Astrocyte of the cerebellum (primary cell): ENCODE measurements at regions not wholly inside any gene's neighbourhood (a gene's known extent, or its start where the extent isn't known, plus 50 kb on each side); places are given as distances from the start of the nearest gene placed in this dataset.

Experiments
- DNase-seq: peaks from one replicate; pipeline ENCODE4 v3.0.0-alpha.2; 2011; ENCODE audit warnings: low read depth
- H3K4me3 ChIP-seq: 2 replicates; pipeline ENCODE4 v1.5.1; 2011; ENCODE audit warnings: mild to moderate bottlenecking, low read depth, low read length, moderate library complexity
- in situ Hi-C: cut with HindIII; loops from 2 replicates; pipeline ENCODE4 v1.10.0; 2017; ENCODE audit warnings: low sequenced_read_pairs
- TF ChIP-seq, protein P1 (sequence below): IDR thresholded peaks from 2 replicates; pipeline ENCODE4 v1.5.1; 2012; ENCODE audit warnings: low read length, low read depth, moderate library complexity, mild to moderate bottlenecking; ENCODE audit errors: missing control alignments

DNA sequence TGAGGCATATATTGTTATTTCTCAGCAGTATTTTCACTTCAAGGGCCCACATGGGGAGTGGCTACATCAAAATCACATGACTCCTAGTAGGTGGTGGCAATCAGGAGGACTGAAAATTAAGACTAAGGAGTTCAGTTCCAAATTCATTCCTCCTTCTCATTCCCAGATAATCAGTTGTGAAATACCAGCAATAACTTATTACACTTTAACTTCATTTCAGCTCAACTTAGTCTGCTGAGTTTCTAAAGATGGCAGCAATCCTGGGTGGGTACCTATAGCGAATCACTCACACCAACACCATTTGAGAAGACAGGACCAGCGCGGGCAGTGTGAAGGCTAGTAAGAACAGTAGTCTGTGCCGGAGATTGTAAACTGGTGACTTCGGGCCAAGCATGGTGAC, 63.9 kb upstream of the SLC10A2 start:
- in situ Hi-C loops = no loop called here
- TF ChIP-seq, protein P1, sequence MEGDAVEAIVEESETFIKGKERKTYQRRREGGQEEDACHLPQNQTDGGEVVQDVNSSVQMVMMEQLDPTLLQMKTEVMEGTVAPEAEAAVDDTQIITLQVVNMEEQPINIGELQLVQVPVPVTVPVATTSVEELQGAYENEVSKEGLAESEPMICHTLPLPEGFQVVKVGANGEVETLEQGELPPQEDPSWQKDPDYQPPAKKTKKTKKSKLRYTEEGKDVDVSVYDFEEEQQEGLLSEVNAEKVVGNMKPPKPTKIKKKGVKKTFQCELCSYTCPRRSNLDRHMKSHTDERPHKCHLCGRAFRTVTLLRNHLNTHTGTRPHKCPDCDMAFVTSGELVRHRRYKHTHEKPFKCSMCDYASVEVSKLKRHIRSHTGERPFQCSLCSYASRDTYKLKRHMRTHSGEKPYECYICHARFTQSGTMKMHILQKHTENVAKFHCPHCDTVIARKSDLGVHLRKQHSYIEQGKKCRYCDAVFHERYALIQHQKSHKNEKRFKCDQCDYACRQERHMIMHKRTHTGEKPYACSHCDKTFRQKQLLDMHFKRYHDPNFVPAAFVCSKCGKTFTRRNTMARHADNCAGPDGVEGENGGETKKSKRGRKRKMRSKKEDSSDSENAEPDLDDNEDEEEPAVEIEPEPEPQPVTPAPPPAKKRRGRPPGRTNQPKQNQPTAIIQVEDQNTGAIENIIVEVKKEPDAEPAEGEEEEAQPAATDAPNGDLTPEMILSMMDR = no peak
- DNase-seq = no peak
- H3K4me3 ChIP-seq = no peak overlapping the region
